Panc1 (cell line): ENCODE measurements at regions not wholly inside any gene's neighbourhood (a gene's known extent, or its start where the extent isn't known, plus 50 kb on each side); places are given as distances from the start of the nearest gene placed in this dataset.

Experiments used
- ATAC-seq: fragments of 200-7000 bp; cut with Tn5 transposase; 2 replicates; pipeline ENCODE4 v1.9.1; 2020; ENCODE audit warnings: mild to moderate bottlenecking, moderate library complexity
- BruUV-seq: library from RNA; stranded (reverse); fragments of 400-500 nt; replicated peaks from 2 replicates; lab custom pipeline; 2021; lab: Mats Ljungman, UMichigan
- CTCF ChIA-PET: fragments of 300-600 bp; sonication (Branson Sonifier 250); formaldehyde crosslinking; loops from one replicate; lab custom pipeline; 2022; ENCODE audit warnings: antibody characterized with exemption; lab: Charles Lee
- POLR2A ChIA-PET: fragments of 300-600 bp; sonication (Branson Sonifier 250); formaldehyde crosslinking; loops from one replicate; lab custom pipeline; 2022; ENCODE audit warnings: antibody characterized with exemption; lab: Charles Lee
- DNase-seq: peaks from one replicate; pipeline ENCODE4 v3.0.0-alpha.2; 2010; ENCODE audit warnings: low read depth, low spot score
- H3K27ac ChIP-seq: 2 replicates; pipeline ENCODE4 v1.5.1; 2011; ENCODE audit warnings: mild to moderate bottlenecking, low read length, inconsistent platforms
- H3K27me3 ChIP-seq: fragments of 200-500 bp; sonication (Bioruptor generic); 2 replicates; pipeline ENCODE4 v1.6.0; 2014; ENCODE audit warnings: low read length, inconsistent platforms; ENCODE audit not compliant: control insufficient read depth, insufficient read depth
- H3K36me3 ChIP-seq: fragments of 200-500 bp; sonication (Bioruptor generic); 2 replicates; pipeline ENCODE4 v1.5.1; 2014; ENCODE audit warnings: inconsistent platforms, mild to moderate bottlenecking, low read length, moderate library complexity; ENCODE audit not compliant: control insufficient read depth, insufficient read depth
- H3K4me1 ChIP-seq: 2 replicates; pipeline ENCODE4 v1.5.1; 2011; ENCODE audit warnings: inconsistent platforms, mild to moderate bottlenecking, low read length, moderate library complexity; ENCODE audit not compliant: control insufficient read depth, insufficient read depth
- H3K4me3 ChIP-seq, 2 experiments: 2 replicates each; pipeline ENCODE4 v1.5.1; 2011 to 2012; ENCODE audit warnings: low read depth in 2 of 2, low read length in 2 of 2, mild to moderate bottlenecking in 2 of 2, inconsistent platforms in 1 of 2, moderate library complexity in 1 of 2
- H3K9me3 ChIP-seq: fragments of 200-500 bp; sonication (Bioruptor generic); 2 replicates; pipeline ENCODE4 v1.5.1; 2014; ENCODE audit warnings: low read depth, mild to moderate bottlenecking, inconsistent platforms, low read length, moderate library complexity; ENCODE audit not compliant: control insufficient read depth, insufficient read depth
- CTCF ChIP-seq: fragments of 450-650 bp; IDR thresholded peaks from 2 replicates; pipeline ENCODE4 v1.5.1; 2017; ENCODE audit warnings: mild to moderate bottlenecking
- POLR2AphosphoS5 ChIP-seq: IDR thresholded peaks from 2 replicates; pipeline ENCODE4 v1.6.1; 2012; ENCODE audit warnings: mild to moderate bottlenecking, low read depth, low read length, moderate library complexity
- REST ChIP-seq, 2 experiments: IDR thresholded peaks; 2 replicates each; pipeline ENCODE4 v1.6.1; 2011 to 2012; ENCODE audit warnings: low read depth in 2 of 2, control low read depth in 1 of 2, low read length in 1 of 2, mild to moderate bottlenecking in 1 of 2, moderate library complexity in 1 of 2; ENCODE audit not compliant: insufficient read depth in 1 of 2
- SIN3A ChIP-seq: IDR thresholded peaks from 2 replicates; pipeline ENCODE4 v1.6.1; 2012; ENCODE audit warnings: low read depth, mild to moderate bottlenecking, low read length, moderate library complexity, borderline replicate concordance; ENCODE audit not compliant: insufficient read depth
- TCF7L2 ChIP-seq: IDR thresholded peaks from 2 replicates; pipeline ENCODE4 v1.6.1; 2011; ENCODE audit warnings: mild to moderate bottlenecking, low read depth, low read length, inconsistent platforms
- in situ Hi-C: cut with HindIII; loops from 2 replicates; pipeline ENCODE4 v1.10.0; 2016; ENCODE audit warnings: low sequenced_read_pairs, low pct_unique_long_range_greater_than_20kb
- intact Hi-C: fragments of 100-400 bp; cut with micrococcal nuclease; formaldehyde crosslinking; loops from one replicate; pipeline ENCODE4 v1.10.0; 2022; ENCODE audit not compliant: unreplicated experiment

GRCh38 chr7:21358648-21359047 is 69.2 kb upstream of the SP4 start:
- no TSS peak for BruUV-seq
- no peak for ATAC-seq
- ChIA-PET CTCF (no interaction called here), POLR2A (no interaction called here)
- H3K4me1 ChIP-seq: no peaks in the 10 kb centered on the region
- H3K27me3 ChIP-seq: no peaks in the 10 kb centered on the region
- no peaks in the 10 kb centered on the region for H3K9me3 ChIP-seq
- TF ChIP-seq REST (IDR thresholded peaks at IDR 0.05; ENCODE audit: insufficient read depth in 1 of 2, low read depth in 2 of 2, low read length in 1 of 2) (no peak), POLR2AphosphoS5 (no peak), SIN3A (no peak)
- intact Hi-C loops: no loop called here
- no peak overlapping the region for H3K27ac ChIP-seq
- in situ Hi-C loops: no loop called here
- H3K4me3 ChIP-seq: no peak overlapping the region
- H3K36me3 ChIP-seq: no peaks in the 10 kb centered on the region
- no peak for DNase-seq

- Histone ChIP-seq H3K27me3 (no peaks in the 10 kb centered on the region), H3K27ac (no peak overlapping the region), H3K4me1 (no peaks in the 10 kb centered on the region), H3K4me3 (no peak overlapping the region), H3K36me3 (no peaks in the 10 kb centered on the region), H3K9me3 (no peaks in the 10 kb centered on the region)
- DNase-seq (no peak), ATAC-seq (no peak)
- intact Hi-C loops: no loop called here
- in situ Hi-C loops: no loop called here
- no TSS peak for BruUV-seq
- no peak for TF ChIP-seq CTCF
- TF ChIP-seq POLR2AphosphoS5: no peak
- ChIA-PET CTCF (no interaction called here), POLR2A (no interaction called here)
Measured at GRCh38 chr7:21359163-21359562, 68.7 kb upstream of the SP4 start.

GRCh38 chr7:21361413-21362125 is 66.3 kb upstream of the SP4 start:
- TF ChIP-seq TCF7L2 (no peak), CTCF (no peak), REST (IDR thresholded peaks at IDR 0.05; ENCODE audit: insufficient read depth in 1 of 2, low read depth in 2 of 2, low read length in 1 of 2) (no peak)
- ATAC-seq: no peak
- CTCF ChIA-PET: no interaction called here
- no peaks in the 10 kb centered on the region for H3K9me3 ChIP-seq
- no TSS peak for BruUV-seq
- H3K36me3 ChIP-seq: no peaks in the 10 kb centered on the region
- H3K4me1 ChIP-seq: no peaks in the 10 kb centered on the region
- POLR2A ChIA-PET: no interaction called here
- H3K27me3 ChIP-seq: no peaks in the 10 kb centered on the region
- intact Hi-C loops (no loop called here), in situ Hi-C loops (no loop called here)
- no peak overlapping the region for H3K27ac ChIP-seq
- H3K4me3 ChIP-seq: no peak overlapping the region
- DNase-seq: no peak
